ENCODE measurements at regions not wholly inside any gene's neighbourhood (a gene's known extent, or its start where the extent isn't known, plus 50 kb on each side); places are given as distances from the start of the nearest gene placed in this dataset.
A peak's percentile ranks its signal among the peaks of the same experiment; 100 is the strongest.
"Not testable (repeated sequence)": the region's sequence is repeated elsewhere in the genome, so short reads cannot be mapped to it uniquely, and the experiment has no call there.

- no peak for DNase-seq
These were observed 89.8 kb upstream of the IGSF10 start for GRCh38 chr3:151550642-151551041.

DNA sequence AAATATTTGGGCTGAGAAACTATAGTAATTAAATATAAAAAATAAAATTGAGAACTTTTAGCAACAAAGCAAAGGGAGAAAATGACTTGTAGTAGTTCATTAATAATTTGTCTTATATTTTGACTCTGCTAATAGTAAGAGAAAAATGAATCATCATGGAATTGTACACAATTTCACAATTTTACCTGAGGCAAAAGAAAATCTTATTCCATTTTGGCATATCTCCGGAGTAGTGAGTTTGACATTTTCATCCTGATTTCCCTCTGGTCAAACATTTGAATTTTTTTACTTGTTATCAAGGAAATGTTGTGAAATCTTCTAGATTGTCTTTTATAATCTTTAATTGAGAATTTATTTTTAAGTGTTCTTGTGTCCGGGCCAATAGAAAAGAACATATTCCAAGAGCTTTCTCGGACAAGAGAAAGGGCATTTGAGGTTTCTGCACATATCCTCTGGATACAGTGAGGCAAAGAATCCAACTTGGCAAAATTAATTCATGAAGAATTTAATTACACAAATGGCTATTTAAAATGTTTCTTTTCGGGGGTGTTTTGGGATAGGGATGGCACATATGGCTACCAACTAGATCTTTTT, 89.3 kb upstream of the IGSF10 start:
- DNase-seq = no peak

- no peak for DNase-seq
These were observed 87.3 kb upstream of the IGSF10 start for GRCh38 chr3:151548195-151548594.

GRCh38 chr3:151544164-151544548, 83.3 kb upstream of the IGSF10 start:
- DNase-seq = no peak

- no peak for DNase-seq
These were observed 80.3 kb upstream of the IGSF10 start for GRCh38 chr3:151541178-151541577.

- DNase-seq = no peak
These were observed 78.7 kb upstream of the IGSF10 start for GRCh38 chr3:151539599-151539998.

DNA sequence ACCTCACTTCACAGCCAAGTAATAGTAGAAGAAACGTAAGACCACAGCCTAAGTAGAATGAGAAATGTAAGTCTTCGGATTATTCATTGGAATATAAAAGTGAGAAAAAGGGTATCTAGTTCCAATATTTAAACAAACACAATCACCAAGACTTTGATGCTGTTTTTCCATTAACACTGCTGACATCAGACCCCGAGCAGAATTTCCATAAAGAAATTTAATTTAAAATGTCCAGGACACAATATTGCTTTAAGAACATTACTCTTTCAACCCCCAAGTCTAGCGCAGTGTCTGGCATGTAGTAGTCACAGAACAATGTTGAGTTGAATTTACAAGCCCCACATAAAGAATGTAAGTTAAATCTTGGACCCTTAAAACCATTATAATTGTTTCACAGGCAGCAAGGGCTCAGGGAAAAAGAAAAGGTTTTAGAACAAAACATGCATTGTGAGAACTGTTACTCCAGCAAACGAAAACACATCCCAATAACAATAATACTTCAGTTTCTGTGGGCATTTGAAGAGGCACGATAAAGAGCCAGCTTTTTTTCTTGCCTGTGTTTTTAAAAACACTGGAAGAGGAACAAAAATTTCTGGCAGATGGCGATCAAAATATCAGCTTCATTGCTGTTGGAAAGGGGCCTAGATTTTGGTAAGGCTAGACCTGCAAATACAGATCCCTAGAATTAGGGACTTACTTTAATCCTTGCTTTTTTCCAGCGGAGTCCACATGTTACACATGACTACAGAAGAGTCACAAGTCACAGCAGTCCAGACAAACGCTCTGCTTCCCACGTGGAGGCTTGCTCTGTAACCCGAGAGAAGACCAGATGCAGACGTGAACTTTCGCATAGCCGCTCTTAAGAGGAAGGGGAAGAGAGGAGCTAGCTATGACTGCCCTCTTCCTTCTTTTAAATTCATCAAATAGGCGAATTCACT, 77.9 kb upstream of the IGSF10 start:
- peak; percentile 78 for DNase-seq

GRCh38 chr3:151537726-151538125, 76.9 kb upstream of the IGSF10 start:
- DNase-seq = no peak

GRCh38 chr3:151526757-151527156, 65.9 kb upstream of the IGSF10 start:
- DNase-seq = no peak

GRCh38 chr3:151520105-151520504, 59.2 kb upstream of the IGSF10 start:
- no peak for DNase-seq

DNA sequence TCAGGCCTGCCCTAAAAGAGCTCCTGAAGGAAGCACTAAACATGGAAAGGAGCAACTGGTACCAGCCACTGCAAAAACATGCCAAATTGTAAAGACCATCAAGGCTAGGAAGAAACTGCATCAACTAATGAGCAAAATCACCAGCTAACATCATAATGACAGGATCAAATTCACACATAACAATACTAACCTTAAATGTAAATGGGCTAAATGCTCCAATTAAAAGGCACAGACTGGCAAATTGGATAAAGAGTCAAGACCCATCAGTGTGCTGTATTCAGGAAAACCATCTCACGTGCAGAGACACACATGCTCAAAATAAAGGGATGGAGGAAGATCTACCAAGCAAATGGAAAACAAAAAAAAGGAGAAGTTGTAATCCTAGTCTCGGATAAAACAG, 50.6 kb upstream of the IGSF10 start:
- DNase-seq = not testable (repeated sequence)

Measured in NCI-H2171 (cell line).